Activated B cell treated with CpG ODN at 0.5 μM for 24 hours (primary cell): ENCODE measurements at regions not wholly inside any gene's neighbourhood (a gene's known extent, or its start where the extent isn't known, plus 50 kb on each side); places are given as distances from the start of the nearest gene placed in this dataset.
A peak's percentile ranks its signal among the peaks of the same experiment; 100 is the strongest.

Source experiments
- ATAC-seq: fragments of 200-7000 bp; cut with Tn5 transposase; one replicate; pipeline ENCODE4 v1.10.0; 2021; ENCODE audit warnings: low read depth, mild to moderate bottlenecking, moderate library complexity
- CTCF ChIA-PET: fragments of 350-600 bp; sonication (Branson Sonifier 250); formaldehyde crosslinking; loops from one replicate; lab custom pipeline; 2021; ENCODE audit warnings: antibody characterized with exemption; lab: Charles Lee
- POLR2A ChIA-PET: fragments of 350-600 bp; sonication (Branson Sonifier 250); formaldehyde crosslinking; loops from one replicate; lab custom pipeline; 2021; ENCODE audit warnings: antibody characterized with exemption; lab: Charles Lee
- DNase-seq: peaks from one replicate; pipeline ENCODE4 v3.0.0; 2022
- H3K27ac Mint-ChIP-seq: one replicate; pipeline ENCODE4 v1.8.0; 2020; ENCODE audit warnings: mixed read lengths
- H3K27me3 Mint-ChIP-seq: one replicate; pipeline ENCODE4 v1.8.0; 2021; ENCODE audit warnings: mixed read lengths
- H3K36me3 Mint-ChIP-seq: one replicate; pipeline ENCODE4 v1.8.0; 2021; ENCODE audit warnings: low read depth, mixed read lengths
- H3K4me1 Mint-ChIP-seq: one replicate; pipeline ENCODE4 v1.8.0; 2021; ENCODE audit warnings: mixed read lengths
- H3K4me3 Mint-ChIP-seq: one replicate; pipeline ENCODE4 v1.8.0; 2020; ENCODE audit warnings: mild to moderate bottlenecking, mixed read lengths
- H3K9me3 Mint-ChIP-seq: one replicate; pipeline ENCODE4 v1.8.0; 2020; ENCODE audit warnings: mixed read lengths
- intact Hi-C: fragments of 100-400 bp; cut with micrococcal nuclease; formaldehyde crosslinking; loops from one replicate; pipeline ENCODE4 v1.15.1; 2024
- TF ChIP-seq, protein P1 (sequence below): fragments of 200-600 bp; IDR thresholded peaks from one replicate; pipeline ENCODE4 v1.8.0; 2022; ENCODE audit warnings: antibody characterized with exemption, mild to moderate bottlenecking

DNA sequence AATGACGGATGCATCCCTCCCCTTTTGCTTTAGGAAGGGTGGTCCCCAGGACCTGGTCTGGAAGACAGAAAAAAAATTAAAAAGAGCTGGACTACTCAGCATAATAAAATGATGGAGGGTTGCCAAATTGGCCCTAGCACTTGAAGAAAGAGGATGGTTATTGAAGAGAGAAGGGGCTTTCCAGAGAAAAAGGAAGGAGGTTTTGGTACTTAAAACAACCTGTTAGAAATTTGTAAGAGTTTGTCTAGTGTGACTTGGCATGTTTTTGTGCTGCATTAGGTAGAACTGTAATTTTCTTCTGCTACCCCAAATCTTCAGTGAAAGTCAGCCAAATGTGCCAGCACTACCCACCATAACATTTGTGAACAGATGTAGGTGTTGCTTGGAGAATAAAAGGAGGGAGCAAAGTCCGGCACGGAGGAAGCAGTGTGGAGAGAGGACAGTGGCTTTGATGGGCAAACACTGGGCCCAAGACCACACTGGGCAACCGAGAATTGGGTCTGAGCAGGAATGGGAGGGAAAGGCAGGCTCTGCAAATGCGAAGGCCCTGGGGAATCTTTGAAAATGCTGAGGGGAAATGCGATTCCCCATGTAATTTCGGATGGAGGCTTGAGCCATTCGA lies 160.9 kb downstream of the QRSL1 start:
- intact Hi-C loops: no loop called here
- H3K27me3 Mint-ChIP-seq: peaks cover 4% of the 10 kb centered on the region
- no peaks in the 10 kb centered on the region for H3K9me3 Mint-ChIP-seq
- POLR2A ChIA-PET: no interaction called here
- H3K36me3 Mint-ChIP-seq: no peaks in the 10 kb centered on the region
- CTCF ChIA-PET: no interaction called here
- H3K4me3 Mint-ChIP-seq: no peak overlapping the region
- peak overlapping the region; percentile 54 for H3K27ac Mint-ChIP-seq
- H3K4me1 Mint-ChIP-seq: peaks cover 27% of the 10 kb centered on the region
- no peak for DNase-seq
- no peak for ATAC-seq
- TF ChIP-seq, protein P1, sequence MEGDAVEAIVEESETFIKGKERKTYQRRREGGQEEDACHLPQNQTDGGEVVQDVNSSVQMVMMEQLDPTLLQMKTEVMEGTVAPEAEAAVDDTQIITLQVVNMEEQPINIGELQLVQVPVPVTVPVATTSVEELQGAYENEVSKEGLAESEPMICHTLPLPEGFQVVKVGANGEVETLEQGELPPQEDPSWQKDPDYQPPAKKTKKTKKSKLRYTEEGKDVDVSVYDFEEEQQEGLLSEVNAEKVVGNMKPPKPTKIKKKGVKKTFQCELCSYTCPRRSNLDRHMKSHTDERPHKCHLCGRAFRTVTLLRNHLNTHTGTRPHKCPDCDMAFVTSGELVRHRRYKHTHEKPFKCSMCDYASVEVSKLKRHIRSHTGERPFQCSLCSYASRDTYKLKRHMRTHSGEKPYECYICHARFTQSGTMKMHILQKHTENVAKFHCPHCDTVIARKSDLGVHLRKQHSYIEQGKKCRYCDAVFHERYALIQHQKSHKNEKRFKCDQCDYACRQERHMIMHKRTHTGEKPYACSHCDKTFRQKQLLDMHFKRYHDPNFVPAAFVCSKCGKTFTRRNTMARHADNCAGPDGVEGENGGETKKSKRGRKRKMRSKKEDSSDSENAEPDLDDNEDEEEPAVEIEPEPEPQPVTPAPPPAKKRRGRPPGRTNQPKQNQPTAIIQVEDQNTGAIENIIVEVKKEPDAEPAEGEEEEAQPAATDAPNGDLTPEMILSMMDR: no peak

DNA sequence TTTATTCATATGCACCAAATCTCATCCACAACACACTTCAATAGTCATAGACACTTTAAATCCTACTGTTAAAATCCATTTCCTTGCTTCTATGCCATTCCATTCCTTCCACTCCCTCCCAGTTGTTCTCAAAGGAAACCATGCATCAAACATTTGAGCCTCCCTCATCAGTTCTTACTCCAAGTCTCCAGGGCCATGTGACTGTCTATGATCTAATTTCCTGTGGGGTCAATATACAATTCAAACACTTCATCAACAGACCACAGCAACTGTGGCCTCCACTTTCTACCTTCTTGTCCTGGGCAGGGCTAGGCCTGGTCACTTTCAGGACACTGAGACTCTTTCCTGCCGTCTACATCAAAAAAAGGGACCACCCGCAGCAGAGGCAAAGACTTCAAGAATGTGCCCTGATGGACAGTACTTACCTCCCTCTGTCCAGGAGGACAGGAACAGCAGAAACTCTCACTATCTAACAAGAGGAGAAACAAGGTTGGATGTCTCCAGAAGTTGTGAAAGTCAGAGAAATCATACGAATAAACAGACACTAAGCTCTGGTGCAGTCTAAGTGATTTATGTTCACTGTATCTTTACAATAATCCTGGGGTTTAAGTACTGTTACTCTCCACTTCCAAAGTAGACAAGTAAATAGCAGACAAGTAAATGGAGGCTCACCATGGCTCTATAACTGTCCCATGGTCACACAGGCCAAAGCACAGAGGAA lies 160.2 kb downstream of the QRSL1 start:
- intact Hi-C loops: no loop called here
- no peaks in the 10 kb centered on the region for H3K36me3 Mint-ChIP-seq
- TF ChIP-seq, protein P1: no peak
- no peak overlapping the region for H3K4me3 Mint-ChIP-seq
- H3K27me3 Mint-ChIP-seq: peaks cover 4% of the 10 kb centered on the region
- ChIA-PET CTCF (no interaction called here), POLR2A (no interaction called here)
- peak overlapping the region; percentile 54 for H3K27ac Mint-ChIP-seq
- no peaks in the 10 kb centered on the region for H3K9me3 Mint-ChIP-seq
- DNase-seq (no peak), ATAC-seq (no peak)
- peaks cover 27% of the 10 kb centered on the region for H3K4me1 Mint-ChIP-seq

GRCh38 chr6:106788761-106789160 lies 159.4 kb downstream of the QRSL1 start:
- ChIA-PET CTCF (no interaction called here), POLR2A (interaction anchor here (0.8 kb wide), 1 partner anchor 10 kb away, joined by 3 read pairs; no protein-coding TSS in a partner anchor)
- TF ChIP-seq, protein P1: no peak
- H3K4me1 Mint-ChIP-seq: peaks cover 27% of the 10 kb centered on the region
- ATAC-seq: no peak
- intact Hi-C loops: no loop called here
- no peak for DNase-seq
- H3K9me3 Mint-ChIP-seq: no peaks in the 10 kb centered on the region
- H3K36me3 Mint-ChIP-seq: no peaks in the 10 kb centered on the region
- H3K27me3 Mint-ChIP-seq: no peaks in the 10 kb centered on the region
- no peak overlapping the region for H3K4me3 Mint-ChIP-seq
- no peak overlapping the region for H3K27ac Mint-ChIP-seq

DNA sequence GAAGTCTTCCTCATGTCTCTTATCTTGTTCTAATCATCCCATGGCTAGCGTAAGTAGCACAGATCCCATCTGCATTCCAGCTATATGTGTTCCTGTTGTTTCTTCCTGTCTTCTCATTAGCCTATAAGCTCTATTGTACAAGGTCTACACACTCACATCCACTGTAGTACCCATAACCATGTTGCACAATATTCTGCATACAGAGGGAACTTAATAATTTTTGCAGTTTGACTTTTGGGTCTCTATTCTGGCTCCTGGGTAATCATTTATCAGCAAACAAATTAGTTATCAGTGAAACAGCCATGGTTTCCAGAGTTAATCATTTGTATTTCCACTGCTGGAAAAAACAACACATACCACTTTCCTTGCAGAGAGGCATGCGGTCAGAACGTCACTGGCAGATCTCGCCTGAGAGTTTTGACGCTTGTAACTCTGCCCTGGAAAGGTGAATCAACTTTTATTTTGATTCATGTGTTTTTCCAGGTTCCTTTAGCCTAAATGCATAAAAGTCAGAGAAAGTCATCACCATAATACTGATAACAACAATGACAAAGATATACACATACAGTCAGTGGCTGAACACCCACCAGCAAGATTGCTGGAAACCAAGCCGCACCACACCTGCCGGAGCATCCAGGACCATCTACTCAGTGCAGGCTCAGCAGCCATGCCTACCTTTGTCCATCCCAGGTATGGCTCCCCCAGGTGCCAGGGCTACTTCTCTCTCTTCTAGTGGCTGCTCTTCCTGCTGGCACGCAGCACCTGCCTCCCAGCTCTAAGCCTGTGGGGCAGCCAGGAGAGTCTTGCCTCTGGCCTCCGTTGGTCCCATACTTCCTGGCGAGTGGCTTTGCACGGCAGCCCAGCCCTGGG lies 158.2 kb downstream of the QRSL1 start:
- TF ChIP-seq, protein P1: no peak
- DNase-seq: no peak
- ATAC-seq: no peak
- Mint-ChIP-seq H3K36me3 (no peaks in the 10 kb centered on the region), H3K4me3 (no peak overlapping the region), H3K4me1 (peaks cover 28% of the 10 kb centered on the region), H3K27ac (no peak overlapping the region), H3K9me3 (no peaks in the 10 kb centered on the region), H3K27me3 (no peaks in the 10 kb centered on the region)
- intact Hi-C loops: no loop called here
- POLR2A ChIA-PET: interaction anchor here (0.8 kb wide), 1 partner anchor 11 kb away, joined by 3 read pairs; no protein-coding TSS in a partner anchor
- CTCF ChIA-PET: no interaction called here

DNA sequence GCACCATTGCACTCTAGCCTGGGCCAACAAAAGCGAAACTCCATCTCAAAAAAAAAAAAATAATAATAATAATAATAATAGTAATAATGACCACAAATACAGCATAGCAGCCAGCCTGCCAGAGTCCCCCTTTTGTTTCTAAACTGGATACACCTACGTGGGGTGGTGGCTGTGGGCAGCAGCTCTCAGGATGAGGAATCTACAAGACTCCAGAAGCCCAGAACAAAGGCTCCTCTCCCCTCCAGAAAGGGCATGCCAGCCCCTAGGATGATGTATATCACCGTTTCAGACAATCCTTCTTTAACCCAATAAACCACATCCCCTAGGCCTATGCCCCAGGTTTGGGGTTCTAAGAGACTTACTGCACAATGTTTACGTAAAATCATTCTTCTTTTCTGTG lies 155.9 kb downstream of the QRSL1 start:
- intact Hi-C loops: no loop called here
- ATAC-seq: no peak
- H3K4me3 Mint-ChIP-seq: no peak overlapping the region
- no peak overlapping the region for H3K27ac Mint-ChIP-seq
- peaks cover 4% of the 10 kb centered on the region for H3K9me3 Mint-ChIP-seq
- no peak for DNase-seq
- TF ChIP-seq, protein P1: no peak
- no peaks in the 10 kb centered on the region for H3K27me3 Mint-ChIP-seq
- peaks cover 16% of the 10 kb centered on the region for H3K4me1 Mint-ChIP-seq
- ChIA-PET POLR2A (no interaction called here), CTCF (no interaction called here)
- no peaks in the 10 kb centered on the region for H3K36me3 Mint-ChIP-seq
